Prostate gland (tissue), 2 donors: ENCODE measurements at regions not wholly inside any gene's neighbourhood (a gene's known extent, or its start where the extent isn't known, plus 50 kb on each side); places are given as distances from the start of the nearest gene placed in this dataset.
"Not testable (repeated sequence)": the region's sequence is repeated elsewhere in the genome, so short reads cannot be mapped to it uniquely, and the experiment has no call there.

ENCODE experiments used
- DNase-seq: peaks from one replicate; pipeline ENCODE4 v3.0.0-alpha.2; 2019; ENCODE audit warnings: low spot score
- H3K27ac ChIP-seq, 2 donors: fragments of 200-600 bp; sonication (generic); 2 replicates each; pipeline ENCODE4 v1.5.1; 2017 to 2019
- H3K27me3 ChIP-seq: fragments of 200-600 bp; sonication (generic); replicated peaks from 2 replicates; pipeline ENCODE4 v1.5.1; 2019; ENCODE audit not compliant: insufficient read depth
- H3K36me3 ChIP-seq, 2 donors: fragments of 200-600 bp; sonication (generic); 1 replicate in 1 of 2; 2 replicates in 1 of 2; pipeline versions ENCODE4 v1.5.1 to v1.8.1; 2017 to 2019
- H3K4me1 ChIP-seq: fragments of 200-600 bp; sonication (generic); replicated peaks from 2 replicates; pipeline ENCODE4 v1.5.1; 2019
- H3K4me3 ChIP-seq, 2 donors: fragments of 200-600 bp; sonication (generic); 2 replicates each; pipeline ENCODE4 v1.5.1; 2017 to 2019
- H3K9me3 ChIP-seq: fragments of 200-600 bp; sonication (generic); 2 replicates; pipeline ENCODE4 v1.5.1; 2017
- POLR2A ChIP-seq: fragments of 450-650 bp; IDR thresholded peaks from one replicate; pipeline ENCODE4 v1.6.1; 2016; ENCODE audit warnings: antibody characterized with exemption, mild to moderate bottlenecking
- POLR2AphosphoS5 ChIP-seq: sonication (generic); formaldehyde crosslinking; IDR thresholded peaks from one replicate; pipeline ENCODE4 v1.6.1; 2017; ENCODE audit warnings: antibody characterized with exemption
- WGBS: methylation state at CpG from one replicate; pipeline ENCODE4 v1.1.5; 2018; 5-methylcytosine and 5-hydroxymethylcytosine counted together
- intact Hi-C: fragments of 100-400 bp; cut with DNase I; formaldehyde crosslinking; loops from one replicate; pipeline ENCODE4 v1.14.2; 2022
- TF ChIP-seq, protein P1 (sequence below), 4 experiments: fragments of 200-600 bp in 2 of 4; fragments of 450-650 bp in 2 of 4; sonication (generic) in 2 of 4; IDR thresholded peaks; 1 replicate in 3 of 4; 2 replicates in 1 of 4; pipeline ENCODE4 v1.5.1; 2016 to 2019; ENCODE audit warnings: antibody characterized with exemption in 4 of 4, mild to moderate bottlenecking in 2 of 4, moderate library complexity in 2 of 4

GRCh38 chr6:158900663-158901312 lies 81.6 kb upstream of the EZR start:
- Histone ChIP-seq H3K4me1 (no peaks in the 10 kb centered on the region), H3K4me3 (no peak overlapping the region), H3K27ac (no peak overlapping the region), H3K27me3 (no peaks in the 10 kb centered on the region), H3K36me3 (no peaks in the 10 kb centered on the region), H3K9me3 (no peaks in the 10 kb centered on the region)
- no peak for DNase-seq
- intact Hi-C loops: no loop called here
- TF ChIP-seq POLR2AphosphoS5 (no peak), POLR2A (no peak)
- TF ChIP-seq, protein P1, sequence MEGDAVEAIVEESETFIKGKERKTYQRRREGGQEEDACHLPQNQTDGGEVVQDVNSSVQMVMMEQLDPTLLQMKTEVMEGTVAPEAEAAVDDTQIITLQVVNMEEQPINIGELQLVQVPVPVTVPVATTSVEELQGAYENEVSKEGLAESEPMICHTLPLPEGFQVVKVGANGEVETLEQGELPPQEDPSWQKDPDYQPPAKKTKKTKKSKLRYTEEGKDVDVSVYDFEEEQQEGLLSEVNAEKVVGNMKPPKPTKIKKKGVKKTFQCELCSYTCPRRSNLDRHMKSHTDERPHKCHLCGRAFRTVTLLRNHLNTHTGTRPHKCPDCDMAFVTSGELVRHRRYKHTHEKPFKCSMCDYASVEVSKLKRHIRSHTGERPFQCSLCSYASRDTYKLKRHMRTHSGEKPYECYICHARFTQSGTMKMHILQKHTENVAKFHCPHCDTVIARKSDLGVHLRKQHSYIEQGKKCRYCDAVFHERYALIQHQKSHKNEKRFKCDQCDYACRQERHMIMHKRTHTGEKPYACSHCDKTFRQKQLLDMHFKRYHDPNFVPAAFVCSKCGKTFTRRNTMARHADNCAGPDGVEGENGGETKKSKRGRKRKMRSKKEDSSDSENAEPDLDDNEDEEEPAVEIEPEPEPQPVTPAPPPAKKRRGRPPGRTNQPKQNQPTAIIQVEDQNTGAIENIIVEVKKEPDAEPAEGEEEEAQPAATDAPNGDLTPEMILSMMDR (IDR thresholded peaks at IDR 0.05): no peak
- WGBS: 32% methylated on average over 4 of the region's 4 CpGs

- Histone ChIP-seq H3K4me1 (no peaks in the 10 kb centered on the region), H3K27me3 (no peaks in the 10 kb centered on the region), H3K9me3 (no peaks in the 10 kb centered on the region), H3K27ac (no peak overlapping the region), H3K36me3 (no peaks in the 10 kb centered on the region), H3K4me3 (no peak overlapping the region)
- peak; percentile 55 for DNase-seq
- intact Hi-C loops: no loop called here
- 42% methylated on average over 4 of the region's 4 CpGs for WGBS
- TF ChIP-seq, protein P1 (IDR thresholded peaks at IDR 0.05): no peak
- peak; percentile 37 for TF ChIP-seq POLR2AphosphoS5
- TF ChIP-seq POLR2A: no peak
These were observed 78.1 kb upstream of the EZR start for GRCh38 chr6:158897236-158897635.

- H3K27ac ChIP-seq: no peak overlapping the region
- WGBS: 96% methylated on average over 5 of the region's 5 CpGs
- intact Hi-C loops: no loop called here
- no peaks in the 10 kb centered on the region for H3K27me3 ChIP-seq
- H3K4me1 ChIP-seq: no peaks in the 10 kb centered on the region
- H3K4me3 ChIP-seq: no peak overlapping the region
- H3K9me3 ChIP-seq: no peaks in the 10 kb centered on the region
- no peaks in the 10 kb centered on the region for H3K36me3 ChIP-seq
- no peak for TF ChIP-seq POLR2A
- TF ChIP-seq POLR2AphosphoS5: no peak
- TF ChIP-seq, protein P1 (IDR thresholded peaks at IDR 0.05): no peak
- DNase-seq: no peak
These were observed 76.5 kb upstream of the EZR start for GRCh38 chr6:158895661-158896060.

GRCh38 chr6:158894193-158894592 lies 75.0 kb upstream of the EZR start:
- no peak for TF ChIP-seq POLR2A
- TF ChIP-seq POLR2AphosphoS5: no peak
- TF ChIP-seq, protein P1 (IDR thresholded peaks at IDR 0.05): no peak
- intact Hi-C loops: no loop called here
- no peaks in the 10 kb centered on the region for H3K36me3 ChIP-seq
- WGBS: 41% methylated on average over 4 of the region's 4 CpGs
- no peaks in the 10 kb centered on the region for H3K4me1 ChIP-seq
- no peaks in the 10 kb centered on the region for H3K9me3 ChIP-seq
- H3K27me3 ChIP-seq: no peaks in the 10 kb centered on the region
- H3K27ac ChIP-seq: no peak overlapping the region
- no peak overlapping the region for H3K4me3 ChIP-seq
- no peak for DNase-seq

DNA sequence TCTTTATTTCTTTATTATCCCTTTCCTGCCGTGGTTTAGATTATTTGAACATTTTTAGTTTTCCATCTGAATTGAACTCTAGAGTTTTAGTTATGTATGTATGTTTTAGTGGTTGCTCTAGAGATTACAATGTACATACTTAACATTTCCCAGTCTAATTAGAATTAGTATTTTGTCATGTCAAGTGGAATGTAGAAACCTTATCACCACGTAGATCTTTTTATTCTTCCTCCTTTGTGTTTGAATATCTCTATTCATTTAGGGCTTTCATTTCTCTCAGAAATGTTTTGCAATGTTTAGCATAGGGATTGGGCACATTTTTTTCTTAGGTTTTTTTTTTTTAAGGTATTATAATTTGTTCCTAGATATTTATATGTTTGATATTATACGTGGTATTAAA lies 73.1 kb upstream of the EZR start:
- Histone ChIP-seq H3K9me3 (no peaks in the 10 kb centered on the region), H3K27ac (no peak overlapping the region), H3K4me1 (no peaks in the 10 kb centered on the region), H3K36me3 (no peaks in the 10 kb centered on the region), H3K4me3 (no peak overlapping the region), H3K27me3 (no peaks in the 10 kb centered on the region)
- no peak for TF ChIP-seq POLR2AphosphoS5
- TF ChIP-seq, protein P1 (IDR thresholded peaks at IDR 0.05): no peak
- no peak for TF ChIP-seq POLR2A
- WGBS: 78% methylated on average over 3 of the region's 3 CpGs
- intact Hi-C loops: no loop called here
- DNase-seq: no peak

DNA sequence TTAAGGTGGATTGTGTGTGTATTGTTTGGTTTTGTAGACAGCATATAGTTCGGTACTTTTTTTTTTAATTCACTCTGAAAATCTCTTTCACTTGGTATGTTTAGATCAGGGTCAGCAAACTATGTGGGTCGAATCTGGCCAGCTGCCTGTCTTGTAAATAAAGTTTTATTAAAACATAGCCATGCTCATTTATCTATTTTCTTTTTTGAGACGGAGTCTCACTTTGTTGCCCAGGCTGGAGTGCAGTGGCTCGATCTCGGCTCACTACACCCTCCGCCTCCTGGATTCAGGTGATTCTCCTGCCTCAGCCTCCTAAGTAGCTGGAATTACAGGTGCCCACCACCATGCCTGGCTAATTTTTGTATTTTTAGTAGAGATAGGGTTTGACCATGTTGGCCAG lies 72.4 kb upstream of the EZR start:
- WGBS: 96% methylated on average over 6 of the region's 6 CpGs
- H3K36me3 ChIP-seq, intact Hi-C loops, H3K27me3 ChIP-seq, H3K27ac ChIP-seq, H3K4me1 ChIP-seq, DNase-seq, H3K9me3 ChIP-seq, H3K4me3 ChIP-seq: not testable (repeated sequence)

DNA sequence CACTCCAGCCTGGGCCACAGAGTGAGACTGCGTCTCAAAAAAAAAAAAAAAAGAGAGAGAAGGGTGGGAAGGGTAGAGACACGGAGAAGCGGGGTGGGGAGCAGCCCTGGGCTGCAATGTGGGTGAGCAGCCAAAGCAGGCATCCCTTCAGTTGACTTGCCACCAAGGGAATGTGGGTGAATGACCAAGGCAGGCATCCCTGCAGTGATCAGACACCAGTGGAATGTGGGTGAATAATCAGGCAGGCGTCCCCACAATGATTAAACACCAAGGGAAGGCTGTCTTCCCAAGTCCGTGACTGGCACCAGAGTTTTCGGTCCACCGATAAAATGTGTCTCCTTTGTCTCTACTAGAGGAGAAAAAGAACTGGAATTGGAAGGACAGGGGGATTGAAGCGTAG lies 69.0 kb upstream of the EZR start:
- H3K9me3 ChIP-seq, H3K36me3 ChIP-seq, H3K4me1 ChIP-seq, DNase-seq, H3K27me3 ChIP-seq, intact Hi-C loops, H3K27ac ChIP-seq, H3K4me3 ChIP-seq: not testable (repeated sequence)
- 92% methylated on average over 8 of the region's 8 CpGs for WGBS
